Adrenal gland (tissue), 5 donors: ENCODE measurements at regions not wholly inside any gene's neighbourhood (a gene's known extent, or its start where the extent isn't known, plus 50 kb on each side); places are given as distances from the start of the nearest gene placed in this dataset.

Source experiments
- CTCF ChIP-seq, 6 experiments: fragments of 450-650 bp in 4 of 6; fragments of 200-600 bp in 2 of 6; sonication (generic) in 1 of 6; IDR thresholded peaks; 1 replicate in 5 of 6; 2 replicates in 1 of 6; pipeline versions ENCODE4 v1.5.1 to v1.8.0; 2016 to 2021; ENCODE audit warnings: antibody characterized with exemption in 6 of 6, mild to moderate bottlenecking in 2 of 6, moderate library complexity in 1 of 6
- POLR2A ChIP-seq, 2 donors: fragments of 450-650 bp; IDR thresholded peaks; one replicate each; pipeline ENCODE4 v1.6.1; 2017; ENCODE audit warnings: antibody characterized with exemption in 2 of 2, mild to moderate bottlenecking in 2 of 2, moderate library complexity in 1 of 2
- donor health status: DM: no; HTN: no; CAD: no.

GRCh38 chr2:133640103-133640502 lies 71.8 kb upstream of the NCKAP5 start:
- TF ChIP-seq CTCF (IDR thresholded peaks at IDR 0.05) (no peak), POLR2A (IDR thresholded peaks at IDR 0.05) (no peak)
